GM12873 (cell line): ENCODE measurements at regions not wholly inside any gene's neighbourhood (a gene's known extent, or its start where the extent isn't known, plus 50 kb on each side); places are given as distances from the start of the nearest gene placed in this dataset.

Experiments used
- TF ChIP-seq, protein P1 (sequence below): IDR thresholded peaks from 2 replicates; pipeline ENCODE4 v1.5.1; 2012; ENCODE audit warnings: low read depth, mild to moderate bottlenecking, moderate library complexity, low read length, control low read depth; ENCODE audit not compliant: insufficient read depth; ENCODE audit errors: missing control alignments

DNA sequence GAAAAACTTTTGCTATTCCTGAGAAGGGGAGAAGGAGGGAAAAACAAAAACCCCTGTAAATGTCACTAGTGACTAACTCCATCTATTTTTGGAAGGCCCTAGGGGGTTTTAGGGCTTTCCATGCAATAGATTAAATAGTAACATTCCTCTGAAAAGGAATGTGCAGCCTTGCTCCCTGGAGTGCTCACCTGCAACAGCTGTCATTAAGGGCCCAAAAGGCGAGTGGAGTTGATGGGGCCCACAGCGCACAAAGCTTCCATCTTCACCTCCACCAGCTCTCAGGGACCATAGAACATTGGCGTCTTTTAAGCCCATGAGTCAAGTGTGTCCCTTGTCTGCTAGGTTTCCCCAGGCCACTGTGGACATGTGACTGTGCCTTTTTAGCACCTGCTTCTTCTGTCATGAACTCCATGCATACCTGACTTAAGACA is 58.0 kb upstream of the IL6 start:
- TF ChIP-seq, protein P1, sequence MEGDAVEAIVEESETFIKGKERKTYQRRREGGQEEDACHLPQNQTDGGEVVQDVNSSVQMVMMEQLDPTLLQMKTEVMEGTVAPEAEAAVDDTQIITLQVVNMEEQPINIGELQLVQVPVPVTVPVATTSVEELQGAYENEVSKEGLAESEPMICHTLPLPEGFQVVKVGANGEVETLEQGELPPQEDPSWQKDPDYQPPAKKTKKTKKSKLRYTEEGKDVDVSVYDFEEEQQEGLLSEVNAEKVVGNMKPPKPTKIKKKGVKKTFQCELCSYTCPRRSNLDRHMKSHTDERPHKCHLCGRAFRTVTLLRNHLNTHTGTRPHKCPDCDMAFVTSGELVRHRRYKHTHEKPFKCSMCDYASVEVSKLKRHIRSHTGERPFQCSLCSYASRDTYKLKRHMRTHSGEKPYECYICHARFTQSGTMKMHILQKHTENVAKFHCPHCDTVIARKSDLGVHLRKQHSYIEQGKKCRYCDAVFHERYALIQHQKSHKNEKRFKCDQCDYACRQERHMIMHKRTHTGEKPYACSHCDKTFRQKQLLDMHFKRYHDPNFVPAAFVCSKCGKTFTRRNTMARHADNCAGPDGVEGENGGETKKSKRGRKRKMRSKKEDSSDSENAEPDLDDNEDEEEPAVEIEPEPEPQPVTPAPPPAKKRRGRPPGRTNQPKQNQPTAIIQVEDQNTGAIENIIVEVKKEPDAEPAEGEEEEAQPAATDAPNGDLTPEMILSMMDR: no peak

DNA sequence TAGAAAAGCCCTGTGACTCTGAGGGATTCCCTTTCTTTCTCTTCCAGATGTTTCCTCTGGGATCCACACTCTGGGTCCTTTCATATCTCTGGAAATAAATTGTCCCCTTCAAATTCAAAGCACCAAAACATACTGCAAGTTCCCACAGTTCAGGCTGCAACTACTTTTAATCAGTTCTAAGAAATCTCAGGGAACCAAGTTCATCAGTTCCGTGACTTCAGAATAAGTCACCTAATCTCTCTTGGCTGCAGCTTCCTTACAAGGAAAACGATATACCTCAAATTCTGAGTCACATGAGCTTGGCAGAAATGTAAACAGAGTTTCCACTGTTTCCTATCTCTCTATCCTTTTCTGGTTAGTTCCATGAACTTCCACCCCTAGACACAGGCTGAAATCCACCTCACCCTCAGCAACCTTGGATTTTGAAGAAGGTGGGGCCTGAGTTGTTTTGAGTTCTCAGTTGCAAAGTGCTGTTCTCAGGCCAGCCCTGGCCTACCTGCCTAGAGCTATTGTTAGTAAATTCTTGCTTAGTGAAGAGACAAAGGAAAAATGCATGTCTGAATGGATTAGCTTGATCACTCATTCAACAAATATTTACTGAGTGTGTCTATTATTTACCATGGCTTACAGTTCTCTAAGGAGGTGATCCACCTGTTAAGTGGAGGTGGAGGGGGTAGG is 59.3 kb upstream of the IL6 start:
- TF ChIP-seq, protein P1: no peak

DNA sequence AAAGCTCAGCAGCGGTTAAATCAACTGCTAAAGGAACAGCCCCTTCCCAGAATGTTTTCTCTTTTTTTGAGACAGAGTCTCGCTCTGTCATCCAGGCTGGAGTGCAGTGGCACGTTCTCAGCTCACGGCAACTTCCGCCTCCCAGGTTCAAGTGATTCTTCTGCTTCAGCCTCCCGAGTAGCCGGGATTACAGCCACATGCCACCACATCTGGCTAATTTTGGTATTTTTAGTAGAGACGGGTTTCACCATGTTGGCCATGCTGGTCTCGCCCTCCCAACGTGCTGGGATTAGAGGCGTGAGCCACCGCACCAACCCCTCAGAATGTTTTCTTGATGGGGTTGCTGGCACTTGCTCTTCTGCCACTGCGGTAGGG is 59.8 kb upstream of the IL6 start:
- TF ChIP-seq, protein P1: no peak

DNA sequence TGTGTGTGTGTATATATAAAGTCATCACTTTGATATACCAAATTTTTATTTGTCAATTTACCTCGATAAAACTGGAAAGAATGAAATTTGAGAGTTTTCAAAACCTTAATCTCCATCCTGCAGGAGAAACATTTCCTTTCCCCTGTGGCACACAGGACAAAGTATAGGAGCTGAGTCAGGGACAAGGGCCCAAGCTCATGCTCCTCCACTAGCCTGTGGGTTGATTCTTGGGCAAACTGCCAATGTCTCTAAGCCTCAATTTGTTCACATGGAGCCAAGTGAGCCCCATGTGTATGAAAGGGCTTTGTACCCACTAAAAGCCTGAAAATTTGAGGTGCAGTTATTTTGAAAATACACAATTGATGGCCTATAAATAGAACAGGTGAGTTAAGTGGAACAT is 60.3 kb upstream of the IL6 start:
- TF ChIP-seq, protein P1: no peak

DNA sequence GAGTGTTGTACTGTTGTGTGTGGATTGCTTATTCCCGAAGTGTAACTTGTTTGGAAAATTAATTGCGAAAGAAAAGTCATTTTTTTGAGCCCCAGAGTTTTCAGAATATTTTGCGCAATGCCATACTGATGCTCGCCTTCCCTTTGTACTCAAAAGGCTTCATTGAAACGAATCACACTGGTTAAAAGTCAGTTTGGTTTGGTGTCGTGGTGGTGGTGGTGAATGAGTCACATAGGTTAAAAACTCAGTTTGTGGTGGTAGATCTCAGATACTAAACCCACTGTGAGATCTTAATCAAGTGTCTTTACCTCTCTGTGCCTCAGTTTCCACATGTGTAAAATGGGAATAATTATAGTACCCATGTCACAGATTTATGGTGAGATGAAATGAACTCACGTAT is 61.1 kb upstream of the IL6 start:
- TF ChIP-seq, protein P1: no peak

DNA sequence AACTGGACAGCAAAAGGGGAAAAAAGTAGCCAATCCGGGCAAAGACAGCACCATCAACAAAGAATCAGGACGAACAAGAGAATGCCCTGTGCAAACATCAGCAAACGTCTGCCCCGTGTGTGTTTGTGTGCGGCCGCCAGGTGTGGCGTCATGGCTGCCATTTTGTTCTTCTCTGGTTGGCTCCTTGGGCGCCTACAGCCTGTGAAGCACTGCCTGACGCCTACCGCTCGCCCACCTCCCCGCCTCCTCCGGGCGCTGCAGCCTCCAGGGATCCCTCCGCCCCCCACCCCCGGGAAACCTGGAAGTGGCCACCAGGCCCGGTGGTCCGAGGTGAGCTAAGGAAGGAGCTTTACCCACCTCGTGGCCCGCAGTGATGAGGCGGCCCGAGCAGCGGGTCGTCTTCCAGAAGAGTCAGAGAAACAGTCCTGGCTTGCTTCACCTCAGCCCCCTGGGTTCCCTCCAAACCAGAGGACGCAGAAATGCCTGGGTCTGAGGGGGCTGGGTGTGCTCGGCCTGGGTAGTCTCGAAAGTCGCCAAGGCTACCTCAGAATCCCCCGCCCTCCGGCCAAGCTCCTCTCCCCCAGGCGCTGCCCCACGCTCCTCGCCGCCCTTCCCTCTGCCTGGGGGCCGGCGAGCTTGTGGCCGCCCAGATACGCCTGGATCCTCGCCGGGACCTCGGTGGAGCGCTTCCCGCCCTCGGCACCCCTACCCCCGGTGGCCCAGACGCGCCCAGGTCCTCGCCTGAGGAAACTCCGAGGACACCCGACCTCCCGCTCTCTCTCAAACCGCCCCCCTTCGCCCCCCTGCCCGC is 61.8 kb upstream of the IL6 start:
- TF ChIP-seq, protein P1: no peak

DNA sequence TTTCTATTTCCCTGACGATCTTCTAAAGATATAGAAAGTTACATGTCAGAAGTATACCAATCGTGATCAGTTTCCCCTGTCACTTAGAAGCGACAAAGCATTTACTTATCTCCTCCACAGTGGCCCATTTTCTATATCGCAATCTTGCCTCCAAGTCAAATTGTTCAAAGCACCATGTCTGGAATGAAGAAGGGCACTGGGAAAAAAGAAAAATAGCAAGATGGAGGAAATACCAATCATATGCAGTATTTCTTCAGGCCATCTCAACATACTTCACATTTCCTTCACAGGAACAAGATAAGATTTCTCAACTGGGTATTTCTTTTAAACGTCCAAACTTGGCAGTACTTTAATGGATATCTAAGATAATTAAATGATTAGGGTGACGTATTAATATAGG is 63.3 kb upstream of the IL6 start:
- TF ChIP-seq, protein P1: no peak
